ENCODE measurements at regions not wholly inside any gene's neighbourhood (a gene's known extent, or its start where the extent isn't known, plus 50 kb on each side); places are given as distances from the start of the nearest gene placed in this dataset.

DNA sequence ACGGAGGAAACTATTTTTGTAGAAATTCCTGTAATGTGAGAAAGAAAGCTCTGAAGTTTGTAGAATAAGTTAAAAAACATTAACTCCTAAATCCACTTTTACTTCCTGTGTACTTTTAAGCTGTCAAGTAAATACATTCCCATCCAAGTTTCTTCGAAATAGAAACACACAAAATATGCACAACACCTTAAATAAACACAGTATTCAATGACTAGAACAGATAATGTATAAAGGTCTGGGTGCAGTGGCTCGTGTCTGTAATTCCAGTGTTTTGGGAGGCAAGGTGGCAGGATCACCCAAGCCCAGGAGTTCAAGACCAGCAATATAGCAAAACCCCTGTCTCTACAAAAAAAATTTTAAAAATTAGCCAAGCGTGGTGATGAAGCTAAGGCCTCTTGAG is 121.9 kb upstream of the ODAD2 start:
- Mint-ChIP-seq H3K9me3 (no peaks in the 10 kb centered on the region), H3K27me3 (ENCODE audit: low read depth) (no peaks in the 10 kb centered on the region), H3K4me1 (ENCODE audit: low read depth) (peaks cover 18% of the 10 kb centered on the region), H3K27ac (no peak overlapping the region), H3K4me3 (no peak overlapping the region), H3K36me3 (ENCODE audit: low read depth) (peaks cover 23% of the 10 kb centered on the region)
- intact Hi-C loops (cut with micrococcal nuclease) = no loop called here
- CTCF ChIA-PET = interaction anchor here (0.6 to 0.7 kb wide), 3 partner anchors 83 to 258 kb away, joined by 3 read pairs; no protein-coding TSS in a partner anchor
- no peak for DNase-seq

- peaks cover 18% of the 10 kb centered on the region for H3K4me1 Mint-ChIP-seq (ENCODE audit: low read depth)
- no peak for DNase-seq
- intact Hi-C loops (cut with micrococcal nuclease) = no loop called here
- H3K27me3 Mint-ChIP-seq (ENCODE audit: low read depth) = no peaks in the 10 kb centered on the region
- H3K36me3 Mint-ChIP-seq (ENCODE audit: low read depth) = peaks cover 26% of the 10 kb centered on the region
- no peak overlapping the region for H3K27ac Mint-ChIP-seq
- H3K9me3 Mint-ChIP-seq = no peaks in the 10 kb centered on the region
- CTCF ChIA-PET = interaction anchor here (0.6 kb wide), 1 partner anchor 220 kb away, joined by 3 read pairs; no protein-coding TSS in a partner anchor
- no peak overlapping the region for H3K4me3 Mint-ChIP-seq
Observed at GRCh38 chr10:28120043-28120749, 121.3 kb upstream of the ODAD2 start.

- intact Hi-C loops (cut with micrococcal nuclease) = no loop called here
- no peak for DNase-seq
- H3K4me3 Mint-ChIP-seq = no peak overlapping the region
- peaks cover 25% of the 10 kb centered on the region for H3K36me3 Mint-ChIP-seq (ENCODE audit: low read depth)
- CTCF ChIA-PET = interaction anchor here (1.2 kb wide), 1 partner anchor 11 kb away, joined by 4 read pairs; no protein-coding TSS in a partner anchor
- H3K27ac Mint-ChIP-seq = peak overlapping the region; percentile 31
- peaks cover 16% of the 10 kb centered on the region for H3K4me1 Mint-ChIP-seq (ENCODE audit: low read depth)
- H3K27me3 Mint-ChIP-seq (ENCODE audit: low read depth) = no peaks in the 10 kb centered on the region
- no peaks in the 10 kb centered on the region for H3K9me3 Mint-ChIP-seq
Observed at GRCh38 chr10:28118985-28119628, 120.2 kb upstream of the ODAD2 start.

DNA sequence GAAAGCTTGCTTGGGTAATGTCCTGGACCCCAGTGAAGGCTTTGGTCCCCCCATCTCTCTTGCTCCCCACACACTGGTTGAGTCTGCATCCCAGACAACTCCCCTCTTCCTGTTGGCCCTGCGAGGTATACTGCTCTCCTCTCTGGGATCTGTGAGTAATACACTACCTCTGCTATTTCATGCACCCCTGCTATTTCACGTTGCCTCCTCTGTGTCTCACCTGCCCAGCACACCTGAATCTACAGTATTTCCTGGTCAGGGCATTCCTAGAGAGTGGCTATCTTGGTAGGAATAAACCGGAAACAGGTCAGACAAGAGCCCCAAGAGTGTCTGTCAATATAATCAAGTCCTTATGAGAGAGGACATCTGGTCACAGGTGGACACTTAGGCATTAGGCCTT is 114.3 kb upstream of the ODAD2 start:
- H3K36me3 Mint-ChIP-seq (ENCODE audit: low read depth) = peaks cover 10% of the 10 kb centered on the region
- H3K4me1 Mint-ChIP-seq (ENCODE audit: low read depth) = no peaks in the 10 kb centered on the region
- H3K4me3 Mint-ChIP-seq = no peak overlapping the region
- no peak for DNase-seq
- H3K27ac Mint-ChIP-seq = no peak overlapping the region
- CTCF ChIA-PET = no interaction called here
- no peaks in the 10 kb centered on the region for H3K9me3 Mint-ChIP-seq
- intact Hi-C loops (cut with micrococcal nuclease) = no loop called here
- H3K27me3 Mint-ChIP-seq (ENCODE audit: low read depth) = no peaks in the 10 kb centered on the region

- no peaks in the 10 kb centered on the region for H3K27me3 Mint-ChIP-seq (ENCODE audit: low read depth)
- no peak overlapping the region for H3K4me3 Mint-ChIP-seq
- DNase-seq = no peak
- no peaks in the 10 kb centered on the region for H3K4me1 Mint-ChIP-seq (ENCODE audit: low read depth)
- CTCF ChIA-PET = no interaction called here
- intact Hi-C loops (cut with micrococcal nuclease) = no loop called here
- no peak overlapping the region for H3K27ac Mint-ChIP-seq
- H3K36me3 Mint-ChIP-seq (ENCODE audit: low read depth) = peaks cover 18% of the 10 kb centered on the region
- no peaks in the 10 kb centered on the region for H3K9me3 Mint-ChIP-seq
Observed at GRCh38 chr10:28111712-28112111, 112.8 kb upstream of the ODAD2 start.

GRCh38 chr10:28105561-28105960 is 106.7 kb upstream of the ODAD2 start:
- CTCF ChIA-PET = no interaction called here
- no peak for DNase-seq

GRCh38 chr10:28097633-28098032 is 98.8 kb upstream of the ODAD2 start:
- no peaks in the 10 kb centered on the region for H3K4me1 Mint-ChIP-seq (ENCODE audit: low read depth)
- H3K4me3 Mint-ChIP-seq = no peak overlapping the region
- no peaks in the 10 kb centered on the region for H3K27me3 Mint-ChIP-seq (ENCODE audit: low read depth)
- intact Hi-C loops (cut with micrococcal nuclease) = no loop called here
- H3K36me3 Mint-ChIP-seq (ENCODE audit: low read depth) = peaks cover 2% of the 10 kb centered on the region
- H3K27ac Mint-ChIP-seq = no peak overlapping the region
- no peaks in the 10 kb centered on the region for H3K9me3 Mint-ChIP-seq
- no peak for DNase-seq
- CTCF ChIA-PET = no interaction called here

More at GRCh38 chr10:28105561-28105960, 106.7 kb upstream of the ODAD2 start:
- H3K4me1 Mint-ChIP-seq (ENCODE audit: low read depth) = no peaks in the 10 kb centered on the region
- H3K27me3 Mint-ChIP-seq (ENCODE audit: low read depth) = no peaks in the 10 kb centered on the region
- no peaks in the 10 kb centered on the region for H3K9me3 Mint-ChIP-seq
- H3K36me3 Mint-ChIP-seq (ENCODE audit: low read depth) = peaks cover 10% of the 10 kb centered on the region
- intact Hi-C loops (cut with micrococcal nuclease) = no loop called here
- no peak overlapping the region for H3K4me3 Mint-ChIP-seq
- no peak overlapping the region for H3K27ac Mint-ChIP-seq

DNA sequence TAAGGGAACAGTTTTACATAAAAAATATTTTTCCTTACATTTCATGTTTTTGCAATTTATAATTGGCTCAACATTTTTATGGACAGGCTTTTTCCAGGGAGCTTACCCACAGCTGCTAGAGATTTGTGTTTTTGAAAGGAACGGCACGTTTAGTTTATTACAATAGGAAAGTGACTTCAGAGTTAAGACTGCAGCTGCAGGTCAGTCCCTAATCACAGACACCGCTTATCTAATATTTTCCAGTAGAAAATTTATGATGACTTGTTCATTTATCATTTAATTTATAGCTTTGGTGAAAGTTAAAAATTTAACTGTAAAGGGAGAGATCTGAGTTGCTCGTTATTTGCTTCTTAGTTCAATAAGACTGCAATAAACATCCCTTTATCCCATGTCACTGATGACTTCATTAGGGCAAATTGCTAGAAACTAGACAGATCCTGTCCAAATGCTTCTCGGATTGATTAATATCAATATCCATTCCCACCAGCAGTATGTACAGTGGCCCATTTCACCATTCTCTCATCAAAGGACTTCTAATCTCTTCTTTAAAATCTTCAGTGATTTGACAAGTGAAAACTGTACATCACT is 97.0 kb upstream of the ODAD2 start:
- Mint-ChIP-seq H3K9me3 (no peaks in the 10 kb centered on the region), H3K4me1 (ENCODE audit: low read depth) (no peaks in the 10 kb centered on the region), H3K27me3 (ENCODE audit: low read depth) (no peaks in the 10 kb centered on the region), H3K36me3 (ENCODE audit: low read depth) (peaks cover 2% of the 10 kb centered on the region), H3K27ac (no peak overlapping the region), H3K4me3 (no peak overlapping the region)
- CTCF ChIA-PET = interaction anchor here (0.6 kb wide), 1 partner anchor 201 kb away, joined by 3 read pairs; no protein-coding TSS in a partner anchor
- intact Hi-C loops (cut with micrococcal nuclease) = no loop called here
- no peak for DNase-seq

DNA sequence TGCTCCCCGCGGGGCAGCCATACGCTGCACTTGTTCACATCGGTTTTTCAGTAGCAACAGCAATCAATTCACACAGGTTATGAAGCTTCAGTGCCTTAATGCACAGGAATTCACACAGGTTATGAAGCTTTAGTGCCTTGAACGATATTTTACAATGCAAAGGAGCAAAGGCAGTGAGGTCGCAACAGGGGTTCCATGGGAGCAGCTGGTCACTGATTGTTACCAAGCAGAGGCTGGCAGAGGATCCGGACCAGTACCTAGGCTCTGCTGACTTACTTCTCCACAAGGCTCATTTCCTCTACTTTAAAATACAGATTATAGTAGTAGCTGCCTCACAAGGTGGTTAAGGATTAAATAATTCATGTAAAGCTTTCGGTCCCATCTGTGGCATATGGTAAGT is 95.2 kb upstream of the ODAD2 start:
- Mint-ChIP-seq H3K4me1 (ENCODE audit: low read depth) (peaks cover 5% of the 10 kb centered on the region), H3K9me3 (no peaks in the 10 kb centered on the region), H3K27ac (no peak overlapping the region), H3K36me3 (ENCODE audit: low read depth) (peaks cover 6% of the 10 kb centered on the region), H3K4me3 (no peak overlapping the region), H3K27me3 (ENCODE audit: low read depth) (no peaks in the 10 kb centered on the region)
- intact Hi-C loops (cut with micrococcal nuclease) = no loop called here
- DNase-seq = no peak
- CTCF ChIA-PET = interaction anchor here (0.8 kb wide), 1 partner anchor 10 kb away, joined by 3 read pairs; no protein-coding TSS in a partner anchor

- CTCF ChIA-PET = no interaction called here
- Mint-ChIP-seq H3K4me3 (no peak overlapping the region), H3K27me3 (ENCODE audit: low read depth) (no peaks in the 10 kb centered on the region), H3K36me3 (ENCODE audit: low read depth) (peaks cover 24% of the 10 kb centered on the region), H3K27ac (no peak overlapping the region), H3K4me1 (ENCODE audit: low read depth) (peaks cover 16% of the 10 kb centered on the region), H3K9me3 (peaks cover 2% of the 10 kb centered on the region)
- intact Hi-C loops (cut with micrococcal nuclease) = no loop called here
- DNase-seq = no peak
Observed at GRCh38 chr10:28091913-28092312, 93.0 kb upstream of the ODAD2 start.

DNA sequence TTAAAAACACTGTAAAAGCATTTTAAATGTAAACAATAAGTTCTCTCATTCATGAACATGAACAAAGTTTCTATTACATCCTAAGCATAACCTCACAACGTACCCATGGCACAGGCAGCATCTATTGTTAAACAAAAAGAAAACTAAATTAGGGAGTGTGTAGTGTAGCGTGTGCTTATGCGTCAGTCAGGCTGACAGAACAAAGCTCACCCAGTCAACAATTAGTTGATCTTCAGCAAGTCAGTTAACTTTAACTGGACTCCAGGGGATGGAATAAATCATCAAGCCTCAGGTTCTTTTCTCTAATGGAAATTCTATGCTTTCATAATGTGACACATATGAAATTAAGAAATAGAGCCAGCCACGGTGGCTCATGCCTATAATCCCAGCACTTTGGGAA is 91.6 kb upstream of the ODAD2 start:
- H3K9me3 Mint-ChIP-seq = peaks cover 2% of the 10 kb centered on the region
- H3K36me3 Mint-ChIP-seq (ENCODE audit: low read depth) = peaks cover 37% of the 10 kb centered on the region
- no peaks in the 10 kb centered on the region for H3K27me3 Mint-ChIP-seq (ENCODE audit: low read depth)
- H3K4me1 Mint-ChIP-seq (ENCODE audit: low read depth) = peaks cover 16% of the 10 kb centered on the region
- H3K4me3 Mint-ChIP-seq = no peak overlapping the region
- intact Hi-C loops (cut with micrococcal nuclease) = no loop called here
- CTCF ChIA-PET = no interaction called here
- DNase-seq = no peak
- no peak overlapping the region for H3K27ac Mint-ChIP-seq

- Mint-ChIP-seq H3K4me1 (ENCODE audit: low read depth) (peaks cover 16% of the 10 kb centered on the region), H3K4me3 (no peak overlapping the region), H3K27ac (peak overlapping the region; percentile 81), H3K36me3 (ENCODE audit: low read depth) (peaks cover 37% of the 10 kb centered on the region), H3K9me3 (peaks cover 2% of the 10 kb centered on the region), H3K27me3 (ENCODE audit: low read depth) (no peaks in the 10 kb centered on the region)
- CTCF ChIA-PET = no interaction called here
- DNase-seq = peak; percentile 25
- intact Hi-C loops (cut with micrococcal nuclease) = loop anchor here (2.0 to 5.0 kb wide), 3 partner anchors 89 to 347 kb away; no protein-coding TSS in a partner anchor
Observed at GRCh38 chr10:28089467-28089866, 90.6 kb upstream of the ODAD2 start.

All from activated naive CD4-positive, alpha-beta T cell treated with anti-CD3 and anti-CD28 coated beads for 36 hours (primary cell).